ENCODE measurements at regions not wholly inside any gene's neighbourhood (a gene's known extent, or its start where the extent isn't known, plus 50 kb on each side); places are given as distances from the start of the nearest gene placed in this dataset.
A peak's percentile ranks its signal among the peaks of the same experiment; 100 is the strongest.

DNA sequence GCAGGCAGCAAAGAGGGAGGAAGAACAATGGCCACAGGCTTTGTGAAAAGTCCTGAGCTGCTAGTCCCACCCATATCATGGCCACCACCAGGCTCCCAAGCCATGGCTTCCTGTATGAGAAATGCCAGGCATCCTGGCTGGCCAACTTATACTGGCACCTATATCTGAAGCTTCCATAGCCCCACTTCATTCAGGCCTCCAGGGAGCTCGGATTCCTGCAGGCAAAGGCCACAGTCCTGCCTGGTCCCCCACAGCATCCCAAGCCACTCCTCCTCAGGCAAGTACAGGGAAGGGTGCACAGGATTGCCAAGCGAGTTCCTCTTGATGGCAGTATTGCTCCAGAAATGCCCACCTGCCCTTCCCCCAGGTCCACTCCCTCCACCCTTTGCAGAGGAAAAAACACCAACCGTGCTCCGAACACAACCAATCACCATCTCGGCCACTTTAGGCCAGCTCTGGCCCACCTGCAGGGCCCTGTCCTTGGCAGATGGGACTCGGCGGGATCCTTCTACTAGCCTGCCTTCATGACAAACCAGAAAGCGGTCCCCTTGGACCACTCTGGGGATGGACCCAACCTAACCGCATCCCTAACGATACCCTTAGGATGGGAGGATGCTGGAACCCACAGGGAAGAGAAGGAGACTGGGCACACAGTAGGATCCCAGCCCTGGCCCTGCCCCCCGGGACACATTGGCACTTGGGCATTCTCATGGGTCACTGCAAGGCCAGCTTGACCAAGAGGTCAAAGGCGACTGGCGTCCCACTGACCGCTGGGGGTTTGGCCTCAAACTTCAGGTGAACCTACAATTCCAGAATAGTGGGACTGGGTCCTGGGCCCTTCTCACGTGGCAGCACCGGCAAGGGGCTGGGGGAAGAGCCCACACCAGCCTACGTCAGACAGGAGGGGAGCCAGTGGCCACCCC is 220.4 kb upstream of the AGTR2 start (continued):
- TF ChIP-seq RAD21 (IDR thresholded peaks at IDR 0.05; ENCODE audit: insufficient read depth, low read depth, low read length): peak; percentile 69
- TF ChIP-seq FOS (IDR thresholded peaks at IDR 0.05; ENCODE audit: borderline replicate concordance, extremely low read depth, insufficient read length): no peak
- peak; percentile 58; the same call in 1 of the 2 replicates for TF ChIP-seq ZBED1 (IDR thresholded peaks at IDR 0.05; ENCODE audit: borderline replicate concordance)
- TF ChIP-seq SP1 (IDR thresholded peaks at IDR 0.05; ENCODE audit: low read depth, low read length): peak; percentile 51
- TF ChIP-seq, protein P1, sequence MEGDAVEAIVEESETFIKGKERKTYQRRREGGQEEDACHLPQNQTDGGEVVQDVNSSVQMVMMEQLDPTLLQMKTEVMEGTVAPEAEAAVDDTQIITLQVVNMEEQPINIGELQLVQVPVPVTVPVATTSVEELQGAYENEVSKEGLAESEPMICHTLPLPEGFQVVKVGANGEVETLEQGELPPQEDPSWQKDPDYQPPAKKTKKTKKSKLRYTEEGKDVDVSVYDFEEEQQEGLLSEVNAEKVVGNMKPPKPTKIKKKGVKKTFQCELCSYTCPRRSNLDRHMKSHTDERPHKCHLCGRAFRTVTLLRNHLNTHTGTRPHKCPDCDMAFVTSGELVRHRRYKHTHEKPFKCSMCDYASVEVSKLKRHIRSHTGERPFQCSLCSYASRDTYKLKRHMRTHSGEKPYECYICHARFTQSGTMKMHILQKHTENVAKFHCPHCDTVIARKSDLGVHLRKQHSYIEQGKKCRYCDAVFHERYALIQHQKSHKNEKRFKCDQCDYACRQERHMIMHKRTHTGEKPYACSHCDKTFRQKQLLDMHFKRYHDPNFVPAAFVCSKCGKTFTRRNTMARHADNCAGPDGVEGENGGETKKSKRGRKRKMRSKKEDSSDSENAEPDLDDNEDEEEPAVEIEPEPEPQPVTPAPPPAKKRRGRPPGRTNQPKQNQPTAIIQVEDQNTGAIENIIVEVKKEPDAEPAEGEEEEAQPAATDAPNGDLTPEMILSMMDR (IDR thresholded peaks at IDR 0.05 in 2 of 3, conservative IDR thresholded peaks at IDR 0.05 in 1 of 3; ENCODE audit: control insufficient read depth in 2 of 3, extremely low read depth in 1 of 3, insufficient read depth in 1 of 3, low read depth in 3 of 3, low read length in 3 of 3): peak in 2 of 3 experiments; percentile 31 to 41; a peak in 3 of 6 replicates

DNA sequence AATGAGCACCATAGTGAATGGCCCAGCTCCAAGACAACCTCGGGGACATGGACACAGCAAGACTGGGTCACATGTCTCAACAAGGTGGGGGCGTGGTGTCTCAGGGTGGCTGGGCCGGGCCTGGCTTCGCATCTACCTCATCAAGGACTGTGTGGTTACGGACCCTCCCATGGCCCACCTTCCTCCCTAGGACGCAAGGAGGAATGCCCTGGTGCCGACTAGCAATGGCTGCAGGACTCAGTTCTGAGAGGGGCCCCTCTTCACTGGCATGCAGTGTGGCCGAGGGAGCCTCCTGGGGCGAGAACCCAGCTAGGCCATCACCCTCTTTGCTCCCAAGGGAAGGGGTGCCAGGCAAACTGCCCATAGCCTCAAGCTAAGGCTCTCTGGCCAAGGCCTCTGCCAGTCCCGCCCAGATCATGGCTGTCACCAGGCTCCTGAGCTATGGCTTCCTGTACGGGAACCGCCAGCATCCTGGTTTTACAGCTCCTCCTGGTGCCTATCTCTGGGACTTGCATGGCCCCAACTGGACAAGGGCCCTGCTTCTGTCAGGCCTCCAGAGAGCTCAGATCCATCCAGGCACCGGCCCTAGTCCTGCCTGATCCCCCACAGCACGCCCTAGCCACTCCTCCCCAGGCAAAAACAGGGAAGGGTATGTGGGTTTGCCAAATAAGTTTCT is 218.0 kb upstream of the AGTR2 start:
- Histone ChIP-seq H3K4me2 (ENCODE audit: control insufficient read depth, insufficient read depth) (no peak overlapping the region), H2AFZ (ENCODE audit: control insufficient read depth, low read depth, low read length) (no peak overlapping the region), H3K36me3 (ENCODE audit: control insufficient read depth in 2 of 2, insufficient read depth in 2 of 2, low read length in 1 of 2) (no peaks in the 10 kb centered on the region), H3K9ac (ENCODE audit: control insufficient read depth, insufficient read depth, low read length) (no peak overlapping the region), H3K27me3 (replicated peaks in 1 of 2; ENCODE audit: control insufficient read depth in 2 of 2, insufficient read depth in 2 of 2, low read length in 1 of 2) (no peaks in the 10 kb centered on the region), H3K79me2 (ENCODE audit: control insufficient read depth, insufficient read depth, low read length) (no peaks in the 10 kb centered on the region), H3K4me1 (ENCODE audit: control insufficient read depth, insufficient read depth, low read length) (no peaks in the 10 kb centered on the region), H3K27ac (ENCODE audit: control insufficient read depth, insufficient read depth) (no peak overlapping the region), H3K9me3 (replicated peaks; ENCODE audit: control insufficient read depth, insufficient read depth, low read length) (no peaks in the 10 kb centered on the region), H3K4me3 (no peak overlapping the region), H4K20me1 (ENCODE audit: control insufficient read depth, insufficient read depth) (no peaks in the 10 kb centered on the region)
- RAD21 ChIA-PET (ENCODE audit: unreplicated experiment): interaction anchor here (1.1 kb wide), 1 partner anchor 12 kb away, joined by 4 read pairs; no protein-coding TSS in a partner anchor
- BruUV-seq (replicated peaks): no TSS peak
- DNase-seq (ENCODE audit: low read depth, low spot score): no peak
- in situ Hi-C loops (cut with MboI) (no loop called here), intact Hi-C loops (cut with micrococcal nuclease; ENCODE audit: unreplicated experiment) (no loop called here)
- TF ChIP-seq FOXM1 (IDR thresholded peaks at IDR 0.05; ENCODE audit: low read depth, low read length) (no peak), YY1 (IDR thresholded peaks at IDR 0.05; ENCODE audit: low read depth, low read length) (0 out of 2 replicates have a peak, but pooled peaks have one; percentile 20)
- no peak for FAIRE-seq
- SMC1A ChIA-PET (ENCODE audit: uncharacterized antibody, unreplicated experiment): interaction anchor here (1.1 kb wide), 1 partner anchor 37 kb away, joined by 3 read pairs; no protein-coding TSS in a partner anchor
- CTCF ChIA-PET: no interaction called here
- POLR2A ChIA-PET: no interaction called here
- 49% methylated on average over 14 of the region's 14 CpGs for WGBS (ENCODE audit: insufficient coverage, insufficient replicate concordance, low lambda C conversion rate, missing lambda C conversion rate)
- no peak for ATAC-seq

Data from GM12878 (cell line).